Osteoblast (primary cell): ENCODE measurements at regions not wholly inside any gene's neighbourhood (a gene's known extent, or its start where the extent isn't known, plus 50 kb on each side); places are given as distances from the start of the nearest gene placed in this dataset.

Experiments
- DNase-seq: peaks from one replicate; pipeline ENCODE4 v3.0.0; 2011; ENCODE audit warnings: low spot score, mixed read lengths; ENCODE audit not compliant: insufficient read length; ENCODE audit errors: missing footprints
- H2AFZ ChIP-seq: 2 replicates; pipeline ENCODE4 v1.6.0; 2011; ENCODE audit warnings: mild to moderate bottlenecking, low read length
- H3K27ac ChIP-seq: 2 replicates; pipeline ENCODE4 v1.5.1; 2011; ENCODE audit warnings: mild to moderate bottlenecking, low read depth, low read length, moderate library complexity
- H3K27me3 ChIP-seq: 2 replicates; pipeline ENCODE4 v1.6.0; 2012; ENCODE audit warnings: mild to moderate bottlenecking, control low read depth, inconsistent platforms, low read length, moderate library complexity; ENCODE audit not compliant: insufficient read depth
- H3K36me3 ChIP-seq: 2 replicates; pipeline ENCODE4 v1.5.1; 2011; ENCODE audit warnings: mild to moderate bottlenecking, low read length, control low read depth, moderate library complexity; ENCODE audit not compliant: insufficient read depth
- H3K4me1 ChIP-seq: 2 replicates; pipeline ENCODE4 v1.5.1; 2011; ENCODE audit warnings: mild to moderate bottlenecking, low read length, control low read depth, moderate library complexity; ENCODE audit not compliant: insufficient read depth
- H3K4me2 ChIP-seq: 2 replicates; pipeline ENCODE4 v1.6.0; 2011; ENCODE audit warnings: mild to moderate bottlenecking, low read length; ENCODE audit not compliant: insufficient read depth
- H3K4me3 ChIP-seq: fragments of 200-600 bp; sonication (generic); 3 replicates; pipeline ENCODE4 v1.5.1; 2012; ENCODE audit warnings: mild to moderate bottlenecking, low read length, inconsistent platforms; ENCODE audit not compliant: insufficient read depth
- H3K79me2 ChIP-seq: 2 replicates; pipeline ENCODE4 v1.6.0; 2012; ENCODE audit warnings: mild to moderate bottlenecking, low read length, control low read depth, inconsistent platforms; ENCODE audit not compliant: insufficient read depth
- H3K9me3 ChIP-seq: 2 replicates; pipeline ENCODE4 v1.5.1; 2011; ENCODE audit warnings: low read depth, low read length, control low read depth
- H4K20me1 ChIP-seq: 2 replicates; pipeline ENCODE4 v1.6.0; 2012; ENCODE audit warnings: mild to moderate bottlenecking, low read length, control low read depth; ENCODE audit not compliant: insufficient read depth
- TF ChIP-seq, protein P1 (sequence below): IDR thresholded peaks from 2 replicates; pipeline ENCODE4 v1.5.1; 2011; ENCODE audit warnings: mild to moderate bottlenecking, low read depth, low read length, moderate library complexity; ENCODE audit errors: extremely low read depth

DNA sequence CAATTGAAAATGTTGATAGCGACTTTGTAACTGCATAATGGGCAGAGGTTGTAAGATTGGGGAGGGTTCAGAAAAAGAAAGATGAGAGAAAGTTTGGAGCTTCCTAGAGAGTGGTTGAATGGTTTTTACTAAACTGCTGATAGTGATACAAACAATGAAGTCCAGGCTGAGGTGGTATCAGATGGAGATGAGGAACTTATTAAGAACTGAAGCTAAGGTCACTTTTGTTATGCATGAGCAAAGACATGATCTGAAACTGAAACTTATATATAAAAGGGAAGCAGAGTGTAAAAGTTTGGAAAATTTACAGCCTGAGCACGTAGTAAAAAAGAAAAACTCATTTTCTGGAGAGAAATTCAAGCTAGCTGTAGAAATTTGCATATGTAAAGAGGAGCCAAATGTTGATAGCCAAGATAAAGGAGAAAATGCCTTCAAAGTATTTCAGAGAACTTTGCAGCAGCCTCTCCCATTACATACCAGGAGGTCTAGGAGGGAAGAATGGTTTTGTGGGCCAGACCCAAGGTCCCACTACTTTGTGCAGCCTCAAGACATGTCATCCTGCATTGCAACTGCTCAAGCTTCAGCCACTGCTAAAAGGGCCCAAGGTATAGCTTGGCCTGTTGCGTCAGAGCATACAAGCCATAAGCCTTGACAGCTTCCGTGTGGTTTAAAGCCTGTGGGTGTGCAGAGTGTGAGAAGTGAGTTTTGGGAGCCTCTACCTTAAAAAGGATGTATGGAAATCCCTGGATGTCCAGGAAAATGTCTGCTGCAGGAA, 843.9 kb downstream of the AMY1C start:
- no peaks in the 10 kb centered on the region for H3K4me1 ChIP-seq
- H2AFZ ChIP-seq, result no peak overlapping the region
- H3K79me2 ChIP-seq, result no peaks in the 10 kb centered on the region
- H4K20me1 ChIP-seq, result no peaks in the 10 kb centered on the region
- H3K27ac ChIP-seq, result no peak overlapping the region
- H3K27me3 ChIP-seq, result no peaks in the 10 kb centered on the region
- no peak overlapping the region for H3K4me2 ChIP-seq
- no peak overlapping the region for H3K4me3 ChIP-seq
- no peaks in the 10 kb centered on the region for H3K36me3 ChIP-seq
- TF ChIP-seq, protein P1, sequence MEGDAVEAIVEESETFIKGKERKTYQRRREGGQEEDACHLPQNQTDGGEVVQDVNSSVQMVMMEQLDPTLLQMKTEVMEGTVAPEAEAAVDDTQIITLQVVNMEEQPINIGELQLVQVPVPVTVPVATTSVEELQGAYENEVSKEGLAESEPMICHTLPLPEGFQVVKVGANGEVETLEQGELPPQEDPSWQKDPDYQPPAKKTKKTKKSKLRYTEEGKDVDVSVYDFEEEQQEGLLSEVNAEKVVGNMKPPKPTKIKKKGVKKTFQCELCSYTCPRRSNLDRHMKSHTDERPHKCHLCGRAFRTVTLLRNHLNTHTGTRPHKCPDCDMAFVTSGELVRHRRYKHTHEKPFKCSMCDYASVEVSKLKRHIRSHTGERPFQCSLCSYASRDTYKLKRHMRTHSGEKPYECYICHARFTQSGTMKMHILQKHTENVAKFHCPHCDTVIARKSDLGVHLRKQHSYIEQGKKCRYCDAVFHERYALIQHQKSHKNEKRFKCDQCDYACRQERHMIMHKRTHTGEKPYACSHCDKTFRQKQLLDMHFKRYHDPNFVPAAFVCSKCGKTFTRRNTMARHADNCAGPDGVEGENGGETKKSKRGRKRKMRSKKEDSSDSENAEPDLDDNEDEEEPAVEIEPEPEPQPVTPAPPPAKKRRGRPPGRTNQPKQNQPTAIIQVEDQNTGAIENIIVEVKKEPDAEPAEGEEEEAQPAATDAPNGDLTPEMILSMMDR, result no peak
- no peak for DNase-seq
- H3K9me3 ChIP-seq, result peaks cover 2% of the 10 kb centered on the region

DNA sequence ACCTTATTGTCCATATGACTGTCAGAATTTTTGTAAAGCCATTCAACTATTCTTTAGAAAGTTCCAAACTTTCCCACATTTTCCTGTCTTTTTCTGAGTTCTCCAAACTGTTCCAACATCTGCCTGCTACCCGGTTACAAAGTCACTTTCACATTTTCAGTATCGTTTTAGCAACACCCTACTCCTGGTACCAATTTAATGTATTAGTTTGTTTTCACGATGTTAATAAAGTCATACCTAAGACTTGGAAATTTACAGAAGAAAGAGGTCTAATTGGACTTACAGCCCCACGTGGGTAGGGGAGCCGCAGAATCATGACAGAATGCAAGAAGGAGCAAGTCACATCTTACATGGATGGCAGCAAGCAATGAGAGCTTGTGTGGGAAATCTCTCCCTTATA, 867.8 kb downstream of the AMY1C start:
- no peaks in the 10 kb centered on the region for H3K27me3 ChIP-seq
- no peaks in the 10 kb centered on the region for H4K20me1 ChIP-seq
- H3K36me3 ChIP-seq, result no peaks in the 10 kb centered on the region
- H3K27ac ChIP-seq, result no peak overlapping the region
- no peak overlapping the region for H2AFZ ChIP-seq
- no peaks in the 10 kb centered on the region for H3K79me2 ChIP-seq
- H3K4me1 ChIP-seq, result no peaks in the 10 kb centered on the region
- no peak overlapping the region for H3K4me3 ChIP-seq
- H3K9me3 ChIP-seq, result peaks cover 3% of the 10 kb centered on the region
- DNase-seq, result no peak
- TF ChIP-seq, protein P1, result no peak
- H3K4me2 ChIP-seq, result no peak overlapping the region

DNA sequence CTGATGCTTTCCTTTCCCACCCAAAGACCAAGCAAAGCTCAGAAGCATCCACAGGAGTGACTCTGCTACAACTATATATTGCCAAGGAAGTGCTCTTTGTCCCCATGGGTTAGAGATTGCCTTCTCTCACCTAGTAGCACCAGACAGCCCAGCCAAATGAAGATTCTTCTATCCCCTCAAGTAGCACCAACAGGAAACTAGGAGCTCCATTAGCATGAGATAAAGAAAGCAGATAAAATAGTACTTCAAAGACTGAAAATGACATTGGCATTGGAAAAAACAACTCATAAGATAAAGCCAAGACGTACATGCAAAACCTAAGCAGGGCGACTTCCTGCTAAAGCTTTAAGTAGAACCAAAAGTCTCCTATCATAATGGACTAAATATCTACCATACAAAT, 871.5 kb downstream of the AMY1C start:
- Histone ChIP-seq H3K9me3 (peaks cover 3% of the 10 kb centered on the region), H2AFZ (no peak overlapping the region), H3K36me3 (no peaks in the 10 kb centered on the region), H3K4me2 (no peak overlapping the region), H3K27ac (no peak overlapping the region), H3K4me3 (no peak overlapping the region), H3K79me2 (no peaks in the 10 kb centered on the region), H3K27me3 (no peaks in the 10 kb centered on the region), H3K4me1 (no peaks in the 10 kb centered on the region), H4K20me1 (no peaks in the 10 kb centered on the region)
- TF ChIP-seq, protein P1, result no peak
- no peak for DNase-seq

DNA sequence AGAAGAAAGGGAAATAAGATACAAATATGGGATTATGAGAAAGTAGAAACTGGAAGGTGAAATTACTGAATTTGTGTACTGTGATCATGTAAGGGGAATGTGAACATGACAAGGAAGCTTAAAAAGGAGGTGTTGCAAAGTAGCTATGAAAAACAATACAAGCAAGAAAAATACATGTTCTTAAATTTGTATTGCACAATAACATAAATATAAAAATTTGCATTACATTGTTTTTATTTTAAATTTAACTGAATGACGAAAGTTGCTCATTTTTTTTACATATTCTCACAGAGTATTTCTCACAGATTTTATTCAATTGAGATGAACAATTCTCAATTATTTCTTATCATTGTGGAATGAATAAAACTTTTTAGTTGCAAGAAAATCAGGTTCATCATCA, 874.8 kb downstream of the AMY1C start:
- TF ChIP-seq, protein P1, result no peak
- no peak for DNase-seq
- no peak overlapping the region for H3K27ac ChIP-seq
- no peak overlapping the region for H2AFZ ChIP-seq
- no peaks in the 10 kb centered on the region for H3K4me1 ChIP-seq
- H3K4me3 ChIP-seq, result no peak overlapping the region
- no peaks in the 10 kb centered on the region for H3K36me3 ChIP-seq
- H4K20me1 ChIP-seq, result no peaks in the 10 kb centered on the region
- H3K9me3 ChIP-seq, result peaks cover 3% of the 10 kb centered on the region
- H3K27me3 ChIP-seq, result no peaks in the 10 kb centered on the region
- no peaks in the 10 kb centered on the region for H3K79me2 ChIP-seq
- H3K4me2 ChIP-seq, result no peak overlapping the region
